ENCODE measurements at regions not wholly inside any gene's neighbourhood (a gene's known extent, or its start where the extent isn't known, plus 50 kb on each side); places are given as distances from the start of the nearest gene placed in this dataset.

DNA sequence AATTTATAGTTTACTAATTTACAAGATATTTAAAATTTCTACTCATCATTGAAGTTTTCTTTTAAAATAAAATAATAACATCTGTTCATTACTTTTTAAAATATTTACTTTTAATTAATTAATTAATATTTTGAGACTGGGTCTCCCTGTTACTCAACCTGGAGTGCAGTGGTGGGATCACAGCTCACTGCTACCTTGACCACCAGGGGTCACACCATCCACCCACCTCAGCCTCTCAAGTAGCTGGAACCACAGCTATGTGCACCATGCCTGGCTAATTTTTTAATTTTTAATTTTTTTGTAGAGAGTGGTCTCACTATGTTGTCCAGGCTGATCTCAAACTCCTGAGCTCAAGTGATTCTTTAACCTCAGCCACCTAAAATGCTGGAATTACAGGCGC is 1013.6 kb downstream of the CDH9 start:
- H3K4me2 ChIP-seq (ENCODE audit: low read length): no peak overlapping the region
- H4K20me1 ChIP-seq (ENCODE audit: insufficient read depth): no peaks in the 10 kb centered on the region
- no peak overlapping the region for H3K4me3 ChIP-seq (ENCODE audit: low read length)
- no peak overlapping the region for H2AFZ ChIP-seq (ENCODE audit: low read depth, low read length)
- no peaks in the 10 kb centered on the region for H3K79me2 ChIP-seq (replicated peaks; ENCODE audit: insufficient read depth, low read length)
- H3K27me3 ChIP-seq (ENCODE audit: insufficient read depth, low read depth, low read length): no peaks in the 10 kb centered on the region
- H3K36me3 ChIP-seq (ENCODE audit: insufficient read depth, low read length): no peaks in the 10 kb centered on the region
- H3K9me2 ChIP-seq (ENCODE audit: insufficient read depth, low read length): no peaks in the 10 kb centered on the region
- no peaks in the 10 kb centered on the region for H3F3A ChIP-seq (ENCODE audit: insufficient read depth, low read length, poor library complexity, severe bottlenecking)
- no peak for TF ChIP-seq MXI1 (conservative IDR thresholded peaks at IDR 0.05; ENCODE audit: poor library complexity, severe bottlenecking)
- no peak for TF ChIP-seq EZH2 (IDR thresholded peaks at IDR 0.05; ENCODE audit: borderline replicate concordance, insufficient read depth, low read length, poor library complexity, severe bottlenecking)
- TF ChIP-seq TAF1 (IDR thresholded peaks at IDR 0.05; ENCODE audit: low read depth): no peak
- TF ChIP-seq REST (IDR thresholded peaks at IDR 0.05; ENCODE audit: borderline replicate concordance): no peak
- TF ChIP-seq RAD21 (conservative IDR thresholded peaks at IDR 0.05): no peak
- TF ChIP-seq SMC3 (conservative IDR thresholded peaks at IDR 0.05; ENCODE audit: poor library complexity): no peak
- no peak for TF ChIP-seq EP300 (conservative IDR thresholded peaks at IDR 0.05; ENCODE audit: poor library complexity, severe bottlenecking)
- TF ChIP-seq, protein P1, sequence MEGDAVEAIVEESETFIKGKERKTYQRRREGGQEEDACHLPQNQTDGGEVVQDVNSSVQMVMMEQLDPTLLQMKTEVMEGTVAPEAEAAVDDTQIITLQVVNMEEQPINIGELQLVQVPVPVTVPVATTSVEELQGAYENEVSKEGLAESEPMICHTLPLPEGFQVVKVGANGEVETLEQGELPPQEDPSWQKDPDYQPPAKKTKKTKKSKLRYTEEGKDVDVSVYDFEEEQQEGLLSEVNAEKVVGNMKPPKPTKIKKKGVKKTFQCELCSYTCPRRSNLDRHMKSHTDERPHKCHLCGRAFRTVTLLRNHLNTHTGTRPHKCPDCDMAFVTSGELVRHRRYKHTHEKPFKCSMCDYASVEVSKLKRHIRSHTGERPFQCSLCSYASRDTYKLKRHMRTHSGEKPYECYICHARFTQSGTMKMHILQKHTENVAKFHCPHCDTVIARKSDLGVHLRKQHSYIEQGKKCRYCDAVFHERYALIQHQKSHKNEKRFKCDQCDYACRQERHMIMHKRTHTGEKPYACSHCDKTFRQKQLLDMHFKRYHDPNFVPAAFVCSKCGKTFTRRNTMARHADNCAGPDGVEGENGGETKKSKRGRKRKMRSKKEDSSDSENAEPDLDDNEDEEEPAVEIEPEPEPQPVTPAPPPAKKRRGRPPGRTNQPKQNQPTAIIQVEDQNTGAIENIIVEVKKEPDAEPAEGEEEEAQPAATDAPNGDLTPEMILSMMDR (IDR thresholded peaks at IDR 0.05; ENCODE audit: poor library complexity, severe bottlenecking): no peak
- TF ChIP-seq POLR2AphosphoS5 (IDR thresholded peaks at IDR 0.05): no peak
- H3K9me3 ChIP-seq (ENCODE audit: low read length): no peaks in the 10 kb centered on the region
- no peak overlapping the region for H3K9ac ChIP-seq (ENCODE audit: low read length)
- H3K27ac ChIP-seq (ENCODE audit: low read length): no peak overlapping the region

DNA sequence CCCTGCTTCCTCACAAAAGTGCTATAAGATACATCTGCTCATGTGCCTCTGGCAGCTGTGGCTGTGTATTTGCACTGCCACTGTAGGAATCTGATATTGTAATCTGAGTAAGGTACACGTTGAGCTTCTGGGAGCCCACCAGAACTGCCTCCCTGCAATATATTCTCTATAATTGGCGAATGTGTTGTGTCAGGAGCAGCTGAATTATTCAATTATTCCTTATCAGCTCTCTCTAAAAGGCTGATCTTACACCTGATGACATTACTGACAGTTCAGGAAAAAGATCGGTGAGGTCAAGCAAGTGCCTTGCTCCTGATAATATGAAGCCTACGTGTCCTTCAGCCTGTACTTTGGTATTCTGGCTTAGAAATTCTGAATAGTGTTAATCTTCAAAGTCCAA is 1015.0 kb downstream of the CDH9 start:
- no peak overlapping the region for H3K4me2 ChIP-seq (ENCODE audit: low read length)
- H3K79me2 ChIP-seq (replicated peaks; ENCODE audit: insufficient read depth, low read length): no peaks in the 10 kb centered on the region
- no peak overlapping the region for H3K4me3 ChIP-seq (ENCODE audit: low read length)
- H3F3A ChIP-seq (ENCODE audit: insufficient read depth, low read length, poor library complexity, severe bottlenecking): no peaks in the 10 kb centered on the region
- no peaks in the 10 kb centered on the region for H3K27me3 ChIP-seq (ENCODE audit: insufficient read depth, low read depth, low read length)
- H3K36me3 ChIP-seq (ENCODE audit: insufficient read depth, low read length): no peaks in the 10 kb centered on the region
- no peaks in the 10 kb centered on the region for H4K20me1 ChIP-seq (ENCODE audit: insufficient read depth)
- H3K9ac ChIP-seq (ENCODE audit: low read length): no peak overlapping the region
- H3K27ac ChIP-seq (ENCODE audit: low read length): no peak overlapping the region
- no peaks in the 10 kb centered on the region for H3K9me2 ChIP-seq (ENCODE audit: insufficient read depth, low read length)
- no peaks in the 10 kb centered on the region for H3K9me3 ChIP-seq (ENCODE audit: low read length)
- TF ChIP-seq SMC3 (conservative IDR thresholded peaks at IDR 0.05; ENCODE audit: poor library complexity) (no peak), POLR2AphosphoS5 (IDR thresholded peaks at IDR 0.05) (no peak), REST (IDR thresholded peaks at IDR 0.05; ENCODE audit: borderline replicate concordance) (no peak), MXI1 (conservative IDR thresholded peaks at IDR 0.05; ENCODE audit: poor library complexity, severe bottlenecking) (no peak), RAD21 (conservative IDR thresholded peaks at IDR 0.05) (no peak), TAF1 (IDR thresholded peaks at IDR 0.05; ENCODE audit: low read depth) (no peak), EZH2 (IDR thresholded peaks at IDR 0.05; ENCODE audit: borderline replicate concordance, insufficient read depth, low read length, poor library complexity, severe bottlenecking) (no peak), EP300 (conservative IDR thresholded peaks at IDR 0.05; ENCODE audit: poor library complexity, severe bottlenecking) (no peak)
- TF ChIP-seq, protein P1 (IDR thresholded peaks at IDR 0.05; ENCODE audit: poor library complexity, severe bottlenecking): no peak
- H2AFZ ChIP-seq (ENCODE audit: low read depth, low read length): no peak overlapping the region
